WTC11 (cell line): ENCODE measurements at regions not wholly inside any gene's neighbourhood (a gene's known extent, or its start where the extent isn't known, plus 50 kb on each side); places are given as distances from the start of the nearest gene placed in this dataset.
A peak's percentile ranks its signal among the peaks of the same experiment; 100 is the strongest.

Source experiments
- ATAC-seq: fragments of 200-7000 bp; cut with Tn5 transposase; 2 replicates; pipeline ENCODE4 v1.10.0; 2021; ENCODE audit warnings: mild to moderate bottlenecking, moderate library complexity
- CTCF ChIA-PET: fragments of 300-600 bp; sonication (Branson Sonifier 250); formaldehyde crosslinking; loops from one replicate; lab custom pipeline; 2021; ENCODE audit warnings: antibody characterized with exemption; lab: Charles Lee
- POLR2A ChIA-PET: fragments of 350-600 bp; sonication (Branson Sonifier 250); formaldehyde crosslinking; loops from one replicate; lab custom pipeline; 2021; ENCODE audit warnings: antibody characterized with exemption; lab: Charles Lee
- DNase-seq: peaks from one replicate; pipeline ENCODE4 v3.0.0; 2021; ENCODE audit warnings: low spot score
- H3K27ac Mint-ChIP-seq: 2 replicates; pipeline ENCODE4 v1.8.0; 2021; ENCODE audit warnings: mixed read lengths
- H3K27me3 Mint-ChIP-seq: 2 replicates; pipeline ENCODE4 v1.8.0; 2021; ENCODE audit warnings: low read depth, mild to moderate bottlenecking, moderate library complexity, mixed read lengths
- H3K36me3 Mint-ChIP-seq: 2 replicates; pipeline ENCODE4 v1.8.0; 2021; ENCODE audit warnings: mixed read lengths
- H3K4me1 Mint-ChIP-seq: 2 replicates; pipeline ENCODE4 v1.8.0; 2022; ENCODE audit warnings: mixed read lengths
- H3K4me3 Mint-ChIP-seq: 2 replicates; pipeline ENCODE4 v1.8.0; 2021; ENCODE audit warnings: mild to moderate bottlenecking, moderate library complexity, mixed read lengths
- H3K9me3 Mint-ChIP-seq: 2 replicates; pipeline ENCODE4 v1.8.0; 2021; ENCODE audit warnings: mixed read lengths
- ATF1 ChIP-seq: sonication (generic); formaldehyde crosslinking; IDR thresholded peaks from 2 replicates; pipeline ENCODE4 v1.8.1; 2023; ENCODE audit warnings: mild to moderate bottlenecking, moderate library complexity, missing genetic modification reagents
- CBFB ChIP-seq: sonication (generic); formaldehyde crosslinking; IDR thresholded peaks from 2 replicates; pipeline ENCODE4 v1.8.1; 2022; ENCODE audit warnings: mild to moderate bottlenecking, low read depth, missing genetic modification reagents
- IRF2 ChIP-seq: sonication (generic); formaldehyde crosslinking; IDR thresholded peaks from 2 replicates; pipeline ENCODE4 v1.8.0; 2022; ENCODE audit warnings: low read depth, missing genetic modification reagents, borderline replicate concordance
- NFE2L1 ChIP-seq: sonication (generic); formaldehyde crosslinking; IDR thresholded peaks from 2 replicates; pipeline ENCODE4 v1.8.1; 2023; ENCODE audit warnings: missing genetic modification reagents
- NR1H2 ChIP-seq: sonication (generic); formaldehyde crosslinking; IDR thresholded peaks from 2 replicates; pipeline ENCODE4 v1.9.0; 2021; ENCODE audit warnings: mild to moderate bottlenecking, moderate library complexity, missing genetic modification reagents
- NR2C2 ChIP-seq: sonication (generic); formaldehyde crosslinking; IDR thresholded peaks from 2 replicates; pipeline ENCODE4 v1.8.0; 2022; ENCODE audit warnings: mild to moderate bottlenecking, missing genetic modification reagents
- OVOL2 ChIP-seq: fragments of 250-450 bp; sonication (Bioruptor Pico); IDR thresholded peaks from 2 replicates; pipeline ENCODE4 v1.9.0; 2021; ENCODE audit warnings: mild to moderate bottlenecking, borderline replicate concordance
- TEAD1 ChIP-seq: sonication (generic); formaldehyde crosslinking; IDR thresholded peaks from 2 replicates; pipeline ENCODE4 v1.8.0; 2022; ENCODE audit warnings: mild to moderate bottlenecking, missing genetic modification reagents
- ZNF138 ChIP-seq: sonication (generic); formaldehyde crosslinking; conservative IDR thresholded peaks from 2 replicates; pipeline ENCODE4 v1.8.1; 2022; ENCODE audit warnings: mild to moderate bottlenecking, moderate library complexity, missing genetic modification reagents
- ZNF416 ChIP-seq: fragments of 250-450 bp; sonication (Bioruptor Pico); IDR thresholded peaks from 2 replicates; pipeline ENCODE4 v1.9.0; 2021; ENCODE audit warnings: mild to moderate bottlenecking, inconsistent platforms
- ZNF423 ChIP-seq: fragments of 250-450 bp; sonication (Bioruptor Pico); IDR thresholded peaks from 2 replicates; pipeline ENCODE4 v2.1.2; 2022; ENCODE audit warnings: mild to moderate bottlenecking, moderate library complexity
- TF ChIP-seq, protein P1 (sequence below): sonication (generic); formaldehyde crosslinking; IDR thresholded peaks from 2 replicates; pipeline ENCODE4 v1.8.0; 2022; ENCODE audit warnings: mild to moderate bottlenecking, missing genetic modification reagents
- TF ChIP-seq, protein P2 (sequence below): sonication (generic); formaldehyde crosslinking; IDR thresholded peaks from 2 replicates; pipeline ENCODE4 v1.8.1; 2023; ENCODE audit warnings: mild to moderate bottlenecking, missing genetic modification reagents, moderate library complexity
- TF ChIP-seq, protein P3 (sequence below): sonication (generic); formaldehyde crosslinking; IDR thresholded peaks from 2 replicates; pipeline ENCODE4 v1.8.1; 2023; ENCODE audit warnings: mild to moderate bottlenecking, missing genetic modification reagents
- TF ChIP-seq, protein P4 (sequence below): sonication (generic); formaldehyde crosslinking; IDR thresholded peaks from 2 replicates; pipeline ENCODE4 v1.8.1; 2022; ENCODE audit warnings: low read depth, missing genetic modification reagents, borderline replicate concordance
- TF ChIP-seq, protein P5 (sequence below): sonication (generic); formaldehyde crosslinking; IDR thresholded peaks from 2 replicates; pipeline ENCODE4 v1.8.0; 2023; ENCODE audit warnings: missing genetic modification reagents
- TF ChIP-seq, protein P6 (sequence below): sonication (generic); formaldehyde crosslinking; IDR thresholded peaks from 2 replicates; pipeline ENCODE4 v1.8.1; 2023; ENCODE audit warnings: mild to moderate bottlenecking, missing genetic modification reagents, moderate library complexity
- TF ChIP-seq, protein P7 (sequence below): sonication (generic); formaldehyde crosslinking; IDR thresholded peaks from 2 replicates; pipeline ENCODE4 v1.8.1; 2023; ENCODE audit warnings: mild to moderate bottlenecking, missing genetic modification reagents, borderline replicate concordance
- TF ChIP-seq, protein P8 (sequence below): fragments of 250-450 bp; sonication (Bioruptor Pico); IDR thresholded peaks from 2 replicates; pipeline ENCODE4 v1.9.0; 2021; ENCODE audit warnings: mild to moderate bottlenecking
- TF ChIP-seq, protein P9 (sequence below): sonication (generic); formaldehyde crosslinking; IDR thresholded peaks from 2 replicates; pipeline ENCODE4 v1.8.0; 2022; ENCODE audit warnings: missing genetic modification reagents

DNA sequence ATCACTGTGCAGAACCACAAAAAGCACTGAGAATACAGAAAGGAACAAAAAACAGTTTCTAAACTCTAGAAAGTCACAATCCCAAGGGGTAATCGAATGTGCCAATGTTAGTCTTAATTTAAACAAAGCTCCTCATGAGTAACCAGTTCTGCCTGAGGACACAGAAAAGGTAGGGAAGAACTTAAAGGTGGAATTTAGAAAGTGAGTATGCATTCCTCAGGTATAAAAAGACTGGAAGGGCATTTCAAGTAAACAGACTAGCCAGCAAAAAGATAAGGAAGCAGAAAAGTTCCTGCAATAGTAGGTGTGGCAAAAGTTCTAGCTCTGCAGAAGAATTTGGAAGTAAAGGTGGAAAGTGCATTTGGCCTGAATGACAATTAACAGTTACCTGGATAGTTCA, 84.6 kb upstream of the DLX6 start:
- peaks cover 19% of the 10 kb centered on the region for H3K4me1 Mint-ChIP-seq
- peaks cover 3% of the 10 kb centered on the region; the same call in 1 of the 2 replicates for H3K9me3 Mint-ChIP-seq
- no peak for ATAC-seq
- ChIA-PET POLR2A (no interaction called here), CTCF (no interaction called here)
- no peaks in the 10 kb centered on the region for H3K36me3 Mint-ChIP-seq
- no peak for DNase-seq
- no peak overlapping the region; the same call in 1 of the 2 replicates for H3K27ac Mint-ChIP-seq
- no peak overlapping the region for H3K4me3 Mint-ChIP-seq
- TF ChIP-seq, protein P1, sequence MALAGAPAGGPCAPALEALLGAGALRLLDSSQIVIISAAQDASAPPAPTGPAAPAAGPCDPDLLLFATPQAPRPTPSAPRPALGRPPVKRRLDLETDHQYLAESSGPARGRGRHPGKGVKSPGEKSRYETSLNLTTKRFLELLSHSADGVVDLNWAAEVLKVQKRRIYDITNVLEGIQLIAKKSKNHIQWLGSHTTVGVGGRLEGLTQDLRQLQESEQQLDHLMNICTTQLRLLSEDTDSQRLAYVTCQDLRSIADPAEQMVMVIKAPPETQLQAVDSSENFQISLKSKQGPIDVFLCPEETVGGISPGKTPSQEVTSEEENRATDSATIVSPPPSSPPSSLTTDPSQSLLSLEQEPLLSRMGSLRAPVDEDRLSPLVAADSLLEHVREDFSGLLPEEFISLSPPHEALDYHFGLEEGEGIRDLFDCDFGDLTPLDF (CRISPR knock-in tag), result no peak
- TF ChIP-seq ZNF138 (CRISPR knock-in tag), result no peak
- TF ChIP-seq, protein P2, sequence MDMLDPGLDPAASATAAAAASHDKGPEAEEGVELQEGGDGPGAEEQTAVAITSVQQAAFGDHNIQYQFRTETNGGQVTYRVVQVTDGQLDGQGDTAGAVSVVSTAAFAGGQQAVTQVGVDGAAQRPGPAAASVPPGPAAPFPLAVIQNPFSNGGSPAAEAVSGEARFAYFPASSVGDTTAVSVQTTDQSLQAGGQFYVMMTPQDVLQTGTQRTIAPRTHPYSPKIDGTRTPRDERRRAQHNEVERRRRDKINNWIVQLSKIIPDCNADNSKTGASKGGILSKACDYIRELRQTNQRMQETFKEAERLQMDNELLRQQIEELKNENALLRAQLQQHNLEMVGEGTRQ (CRISPR knock-in tag), result no peak
- no peak for TF ChIP-seq TEAD1 (CRISPR knock-in tag)
- TF ChIP-seq, protein P3, sequence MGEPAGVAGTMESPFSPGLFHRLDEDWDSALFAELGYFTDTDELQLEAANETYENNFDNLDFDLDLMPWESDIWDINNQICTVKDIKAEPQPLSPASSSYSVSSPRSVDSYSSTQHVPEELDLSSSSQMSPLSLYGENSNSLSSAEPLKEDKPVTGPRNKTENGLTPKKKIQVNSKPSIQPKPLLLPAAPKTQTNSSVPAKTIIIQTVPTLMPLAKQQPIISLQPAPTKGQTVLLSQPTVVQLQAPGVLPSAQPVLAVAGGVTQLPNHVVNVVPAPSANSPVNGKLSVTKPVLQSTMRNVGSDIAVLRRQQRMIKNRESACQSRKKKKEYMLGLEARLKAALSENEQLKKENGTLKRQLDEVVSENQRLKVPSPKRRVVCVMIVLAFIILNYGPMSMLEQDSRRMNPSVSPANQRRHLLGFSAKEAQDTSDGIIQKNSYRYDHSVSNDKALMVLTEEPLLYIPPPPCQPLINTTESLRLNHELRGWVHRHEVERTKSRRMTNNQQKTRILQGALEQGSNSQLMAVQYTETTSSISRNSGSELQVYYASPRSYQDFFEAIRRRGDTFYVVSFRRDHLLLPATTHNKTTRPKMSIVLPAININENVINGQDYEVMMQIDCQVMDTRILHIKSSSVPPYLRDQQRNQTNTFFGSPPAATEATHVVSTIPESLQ (CRISPR knock-in tag), result no peak
- TF ChIP-seq, protein P4, sequence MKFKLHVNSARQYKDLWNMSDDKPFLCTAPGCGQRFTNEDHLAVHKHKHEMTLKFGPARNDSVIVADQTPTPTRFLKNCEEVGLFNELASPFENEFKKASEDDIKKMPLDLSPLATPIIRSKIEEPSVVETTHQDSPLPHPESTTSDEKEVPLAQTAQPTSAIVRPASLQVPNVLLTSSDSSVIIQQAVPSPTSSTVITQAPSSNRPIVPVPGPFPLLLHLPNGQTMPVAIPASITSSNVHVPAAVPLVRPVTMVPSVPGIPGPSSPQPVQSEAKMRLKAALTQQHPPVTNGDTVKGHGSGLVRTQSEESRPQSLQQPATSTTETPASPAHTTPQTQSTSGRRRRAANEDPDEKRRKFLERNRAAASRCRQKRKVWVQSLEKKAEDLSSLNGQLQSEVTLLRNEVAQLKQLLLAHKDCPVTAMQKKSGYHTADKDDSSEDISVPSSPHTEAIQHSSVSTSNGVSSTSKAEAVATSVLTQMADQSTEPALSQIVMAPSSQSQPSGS, result no peak
- no peak for TF ChIP-seq ZNF416 (CRISPR knock-in tag)
- TF ChIP-seq, protein P5, sequence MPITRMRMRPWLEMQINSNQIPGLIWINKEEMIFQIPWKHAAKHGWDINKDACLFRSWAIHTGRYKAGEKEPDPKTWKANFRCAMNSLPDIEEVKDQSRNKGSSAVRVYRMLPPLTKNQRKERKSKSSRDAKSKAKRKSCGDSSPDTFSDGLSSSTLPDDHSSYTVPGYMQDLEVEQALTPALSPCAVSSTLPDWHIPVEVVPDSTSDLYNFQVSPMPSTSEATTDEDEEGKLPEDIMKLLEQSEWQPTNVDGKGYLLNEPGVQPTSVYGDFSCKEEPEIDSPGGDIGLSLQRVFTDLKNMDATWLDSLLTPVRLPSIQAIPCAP (CRISPR knock-in tag), result no peak
- no peak for TF ChIP-seq IRF2 (CRISPR knock-in tag)
- TF ChIP-seq, protein P6, sequence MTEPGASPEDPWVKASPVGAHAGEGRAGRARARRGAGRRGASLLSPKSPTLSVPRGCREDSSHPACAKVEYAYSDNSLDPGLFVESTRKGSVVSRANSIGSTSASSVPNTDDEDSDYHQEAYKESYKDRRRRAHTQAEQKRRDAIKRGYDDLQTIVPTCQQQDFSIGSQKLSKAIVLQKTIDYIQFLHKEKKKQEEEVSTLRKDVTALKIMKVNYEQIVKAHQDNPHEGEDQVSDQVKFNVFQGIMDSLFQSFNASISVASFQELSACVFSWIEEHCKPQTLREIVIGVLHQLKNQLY (CRISPR knock-in tag), result no peak
- no peak for TF ChIP-seq CBFB (CRISPR knock-in tag)
- no peak for TF ChIP-seq ZNF423 (CRISPR knock-in tag)
- no peak for TF ChIP-seq NFE2L1
- peaks cover 9% of the 10 kb centered on the region for H3K27me3 Mint-ChIP-seq

DNA sequence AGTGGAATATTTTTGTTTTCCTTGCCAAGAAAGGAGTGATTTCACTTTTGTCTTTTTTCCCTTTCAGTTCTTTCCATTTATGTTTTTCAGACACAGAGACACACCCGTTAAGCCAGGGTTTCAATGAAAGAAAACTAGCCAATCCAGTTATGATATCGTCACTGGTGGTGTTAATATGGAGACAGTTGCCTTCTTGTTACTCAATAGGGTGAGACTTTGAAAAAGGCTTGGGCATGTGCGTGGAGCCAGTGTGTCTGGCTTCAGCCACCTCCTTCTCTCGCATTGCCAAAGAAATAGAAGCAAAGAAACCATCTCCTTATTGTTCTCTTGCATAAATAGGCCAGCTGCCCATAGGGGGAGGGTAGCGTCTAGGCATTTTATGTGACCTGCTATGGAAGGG, 84.1 kb upstream of the DLX6 start:
- CTCF ChIA-PET, result no interaction called here
- Mint-ChIP-seq H3K9me3 (peaks cover 3% of the 10 kb centered on the region; the same call in 1 of the 2 replicates), H3K36me3 (no peaks in the 10 kb centered on the region), H3K4me3 (no peak overlapping the region), H3K4me1 (peaks cover 19% of the 10 kb centered on the region), H3K27ac (no peak overlapping the region; the same call in 1 of the 2 replicates), H3K27me3 (peaks cover 9% of the 10 kb centered on the region)
- POLR2A ChIA-PET, result no interaction called here
- ATAC-seq (peak; percentile 46), DNase-seq (no peak)
- TF ChIP-seq, protein P7, sequence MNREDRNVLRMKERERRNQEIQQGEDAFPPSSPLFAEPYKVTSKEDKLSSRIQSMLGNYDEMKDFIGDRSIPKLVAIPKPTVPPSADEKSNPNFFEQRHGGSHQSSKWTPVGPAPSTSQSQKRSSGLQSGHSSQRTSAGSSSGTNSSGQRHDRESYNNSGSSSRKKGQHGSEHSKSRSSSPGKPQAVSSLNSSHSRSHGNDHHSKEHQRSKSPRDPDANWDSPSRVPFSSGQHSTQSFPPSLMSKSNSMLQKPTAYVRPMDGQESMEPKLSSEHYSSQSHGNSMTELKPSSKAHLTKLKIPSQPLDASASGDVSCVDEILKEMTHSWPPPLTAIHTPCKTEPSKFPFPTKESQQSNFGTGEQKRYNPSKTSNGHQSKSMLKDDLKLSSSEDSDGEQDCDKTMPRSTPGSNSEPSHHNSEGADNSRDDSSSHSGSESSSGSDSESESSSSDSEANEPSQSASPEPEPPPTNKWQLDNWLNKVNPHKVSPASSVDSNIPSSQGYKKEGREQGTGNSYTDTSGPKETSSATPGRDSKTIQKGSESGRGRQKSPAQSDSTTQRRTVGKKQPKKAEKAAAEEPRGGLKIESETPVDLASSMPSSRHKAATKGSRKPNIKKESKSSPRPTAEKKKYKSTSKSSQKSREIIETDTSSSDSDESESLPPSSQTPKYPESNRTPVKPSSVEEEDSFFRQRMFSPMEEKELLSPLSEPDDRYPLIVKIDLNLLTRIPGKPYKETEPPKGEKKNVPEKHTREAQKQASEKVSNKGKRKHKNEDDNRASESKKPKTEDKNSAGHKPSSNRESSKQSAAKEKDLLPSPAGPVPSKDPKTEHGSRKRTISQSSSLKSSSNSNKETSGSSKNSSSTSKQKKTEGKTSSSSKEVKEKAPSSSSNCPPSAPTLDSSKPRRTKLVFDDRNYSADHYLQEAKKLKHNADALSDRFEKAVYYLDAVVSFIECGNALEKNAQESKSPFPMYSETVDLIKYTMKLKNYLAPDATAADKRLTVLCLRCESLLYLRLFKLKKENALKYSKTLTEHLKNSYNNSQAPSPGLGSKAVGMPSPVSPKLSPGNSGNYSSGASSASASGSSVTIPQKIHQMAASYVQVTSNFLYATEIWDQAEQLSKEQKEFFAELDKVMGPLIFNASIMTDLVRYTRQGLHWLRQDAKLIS (CRISPR knock-in tag), result no peak
- TF ChIP-seq NR1H2 (CRISPR knock-in tag), result no peak
- TF ChIP-seq OVOL2 (CRISPR knock-in tag), result no peak
- TF ChIP-seq ZNF138 (CRISPR knock-in tag), result no peak
- TF ChIP-seq NR2C2 (CRISPR knock-in tag), result no peak
- TF ChIP-seq ATF1, result no peak
- TF ChIP-seq, protein P8, sequence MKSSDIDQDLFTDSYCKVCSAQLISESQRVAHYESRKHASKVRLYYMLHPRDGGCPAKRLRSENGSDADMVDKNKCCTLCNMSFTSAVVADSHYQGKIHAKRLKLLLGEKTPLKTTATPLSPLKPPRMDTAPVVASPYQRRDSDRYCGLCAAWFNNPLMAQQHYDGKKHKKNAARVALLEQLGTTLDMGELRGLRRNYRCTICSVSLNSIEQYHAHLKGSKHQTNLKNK (CRISPR knock-in tag), result no peak
- TF ChIP-seq, protein P9, sequence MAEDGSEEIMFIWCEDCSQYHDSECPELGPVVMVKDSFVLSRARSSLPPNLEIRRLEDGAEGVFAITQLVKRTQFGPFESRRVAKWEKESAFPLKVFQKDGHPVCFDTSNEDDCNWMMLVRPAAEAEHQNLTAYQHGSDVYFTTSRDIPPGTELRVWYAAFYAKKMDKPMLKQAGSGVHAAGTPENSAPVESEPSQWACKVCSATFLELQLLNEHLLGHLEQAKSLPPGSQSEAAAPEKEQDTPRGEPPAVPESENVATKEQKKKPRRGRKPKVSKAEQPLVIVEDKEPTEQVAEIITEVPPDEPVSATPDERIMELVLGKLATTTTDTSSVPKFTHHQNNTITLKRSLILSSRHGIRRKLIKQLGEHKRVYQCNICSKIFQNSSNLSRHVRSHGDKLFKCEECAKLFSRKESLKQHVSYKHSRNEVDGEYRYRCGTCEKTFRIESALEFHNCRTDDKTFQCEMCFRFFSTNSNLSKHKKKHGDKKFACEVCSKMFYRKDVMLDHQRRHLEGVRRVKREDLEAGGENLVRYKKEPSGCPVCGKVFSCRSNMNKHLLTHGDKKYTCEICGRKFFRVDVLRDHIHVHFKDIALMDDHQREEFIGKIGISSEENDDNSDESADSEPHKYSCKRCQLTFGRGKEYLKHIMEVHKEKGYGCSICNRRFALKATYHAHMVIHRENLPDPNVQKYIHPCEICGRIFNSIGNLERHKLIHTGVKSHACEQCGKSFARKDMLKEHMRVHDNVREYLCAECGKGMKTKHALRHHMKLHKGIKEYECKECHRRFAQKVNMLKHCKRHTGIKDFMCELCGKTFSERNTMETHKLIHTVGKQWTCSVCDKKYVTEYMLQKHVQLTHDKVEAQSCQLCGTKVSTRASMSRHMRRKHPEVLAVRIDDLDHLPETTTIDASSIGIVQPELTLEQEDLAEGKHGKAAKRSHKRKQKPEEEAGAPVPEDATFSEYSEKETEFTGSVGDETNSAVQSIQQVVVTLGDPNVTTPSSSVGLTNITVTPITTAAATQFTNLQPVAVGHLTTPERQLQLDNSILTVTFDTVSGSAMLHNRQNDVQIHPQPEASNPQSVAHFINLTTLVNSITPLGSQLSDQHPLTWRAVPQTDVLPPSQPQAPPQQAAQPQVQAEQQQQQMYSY (CRISPR knock-in tag), result no peak
